ENCODE measurements at regions not wholly inside any gene's neighbourhood (a gene's known extent, or its start where the extent isn't known, plus 50 kb on each side); places are given as distances from the start of the nearest gene placed in this dataset.

DNA sequence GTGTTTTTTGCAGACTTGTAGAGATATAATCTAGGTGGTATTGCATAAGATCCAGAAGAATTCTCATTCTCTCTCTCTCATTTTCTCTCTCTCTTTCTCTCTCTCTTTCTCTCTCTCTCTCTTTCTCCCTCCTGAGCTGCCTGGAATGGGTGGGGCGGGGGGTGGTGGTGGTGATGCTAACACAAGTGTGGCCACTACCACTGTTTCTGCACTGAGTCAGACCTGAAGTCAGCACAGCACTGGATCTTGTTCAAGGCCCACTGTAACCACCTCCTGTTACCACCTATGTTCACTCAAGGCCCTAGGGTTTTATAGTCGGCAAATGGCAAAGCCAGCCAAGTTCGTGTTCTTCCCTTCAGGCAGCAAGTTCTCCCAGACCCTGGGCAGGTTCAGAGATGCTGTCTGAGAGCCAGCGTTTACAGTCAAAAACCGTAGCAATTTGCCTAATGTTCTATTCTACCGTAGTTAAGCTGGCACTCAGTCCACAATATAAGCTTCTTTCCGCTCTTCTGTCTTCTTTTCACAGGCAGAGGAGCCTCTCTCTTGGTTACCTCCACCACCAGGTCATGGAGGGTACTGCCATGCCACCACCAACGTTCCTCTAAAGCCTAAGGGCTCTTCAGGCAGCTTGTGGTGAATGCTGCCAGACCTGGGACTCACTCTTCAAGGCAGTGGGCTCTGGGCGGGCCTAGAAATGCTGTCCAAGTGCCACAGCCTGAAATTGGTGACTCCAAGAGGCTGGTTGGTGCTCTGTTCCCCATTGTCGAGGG, 235.7 kb upstream of the PRR16 start:
- TF ChIP-seq ZNF561 (CRISPR knock-in tag; conservative IDR thresholded peaks at IDR 0.05) (no peak), SRSF9 (IDR thresholded peaks at IDR 0.05; ENCODE audit: borderline replicate concordance, low read depth, low read length) (no peak), YY1 (IDR thresholded peaks at IDR 0.05; ENCODE audit: borderline replicate concordance in 1 of 3, control insufficient read depth in 1 of 3, extremely low read depth in 1 of 3, insufficient read depth in 3 of 3, insufficient read length in 1 of 3, insufficient replicate concordance in 2 of 3, low read depth in 1 of 3, low read length in 2 of 3) (no peak), RAD51 (IDR thresholded peaks at IDR 0.05; ENCODE audit: borderline replicate concordance, low read depth) (no peak), FOSL1 (tag; conservative IDR thresholded peaks at IDR 0.05) (no peak), NFE2L1 (tag; IDR thresholded peaks at IDR 0.05; ENCODE audit: borderline replicate concordance, low read depth) (no peak), FOXM1 (IDR thresholded peaks at IDR 0.05; ENCODE audit: low read depth) (no peak), FOXM1 (CRISPR knock-in tag; IDR thresholded peaks at IDR 0.05; ENCODE audit: low read depth) (no peak), PML (IDR thresholded peaks at IDR 0.05; ENCODE audit: low read length) (no peak), JUN (IDR thresholded peaks at IDR 0.05; ENCODE audit: borderline replicate concordance, low read depth, low read length) (no peak), JUN (CRISPR knock-in tag; IDR thresholded peaks at IDR 0.05; ENCODE audit: borderline replicate concordance) (no peak)
- TF ChIP-seq, protein P1, sequence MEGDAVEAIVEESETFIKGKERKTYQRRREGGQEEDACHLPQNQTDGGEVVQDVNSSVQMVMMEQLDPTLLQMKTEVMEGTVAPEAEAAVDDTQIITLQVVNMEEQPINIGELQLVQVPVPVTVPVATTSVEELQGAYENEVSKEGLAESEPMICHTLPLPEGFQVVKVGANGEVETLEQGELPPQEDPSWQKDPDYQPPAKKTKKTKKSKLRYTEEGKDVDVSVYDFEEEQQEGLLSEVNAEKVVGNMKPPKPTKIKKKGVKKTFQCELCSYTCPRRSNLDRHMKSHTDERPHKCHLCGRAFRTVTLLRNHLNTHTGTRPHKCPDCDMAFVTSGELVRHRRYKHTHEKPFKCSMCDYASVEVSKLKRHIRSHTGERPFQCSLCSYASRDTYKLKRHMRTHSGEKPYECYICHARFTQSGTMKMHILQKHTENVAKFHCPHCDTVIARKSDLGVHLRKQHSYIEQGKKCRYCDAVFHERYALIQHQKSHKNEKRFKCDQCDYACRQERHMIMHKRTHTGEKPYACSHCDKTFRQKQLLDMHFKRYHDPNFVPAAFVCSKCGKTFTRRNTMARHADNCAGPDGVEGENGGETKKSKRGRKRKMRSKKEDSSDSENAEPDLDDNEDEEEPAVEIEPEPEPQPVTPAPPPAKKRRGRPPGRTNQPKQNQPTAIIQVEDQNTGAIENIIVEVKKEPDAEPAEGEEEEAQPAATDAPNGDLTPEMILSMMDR (IDR thresholded peaks at IDR 0.05 in 2 of 3, conservative IDR thresholded peaks at IDR 0.05 in 1 of 3; ENCODE audit: insufficient read depth in 2 of 3, low read depth in 1 of 3, low read length in 3 of 3) = no peak
- TF ChIP-seq, protein P2, sequence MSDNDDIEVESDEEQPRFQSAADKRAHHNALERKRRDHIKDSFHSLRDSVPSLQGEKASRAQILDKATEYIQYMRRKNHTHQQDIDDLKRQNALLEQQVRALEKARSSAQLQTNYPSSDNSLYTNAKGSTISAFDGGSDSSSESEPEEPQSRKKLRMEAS (CRISPR knock-in tag; IDR thresholded peaks at IDR 0.05) = no peak
- TF ChIP-seq, protein P3, sequence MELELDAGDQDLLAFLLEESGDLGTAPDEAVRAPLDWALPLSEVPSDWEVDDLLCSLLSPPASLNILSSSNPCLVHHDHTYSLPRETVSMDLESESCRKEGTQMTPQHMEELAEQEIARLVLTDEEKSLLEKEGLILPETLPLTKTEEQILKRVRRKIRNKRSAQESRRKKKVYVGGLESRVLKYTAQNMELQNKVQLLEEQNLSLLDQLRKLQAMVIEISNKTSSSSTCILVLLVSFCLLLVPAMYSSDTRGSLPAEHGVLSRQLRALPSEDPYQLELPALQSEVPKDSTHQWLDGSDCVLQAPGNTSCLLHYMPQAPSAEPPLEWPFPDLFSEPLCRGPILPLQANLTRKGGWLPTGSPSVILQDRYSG (tag; conservative IDR thresholded peaks at IDR 0.05; ENCODE audit: low read depth) = no peak
- TF ChIP-seq, protein P4, sequence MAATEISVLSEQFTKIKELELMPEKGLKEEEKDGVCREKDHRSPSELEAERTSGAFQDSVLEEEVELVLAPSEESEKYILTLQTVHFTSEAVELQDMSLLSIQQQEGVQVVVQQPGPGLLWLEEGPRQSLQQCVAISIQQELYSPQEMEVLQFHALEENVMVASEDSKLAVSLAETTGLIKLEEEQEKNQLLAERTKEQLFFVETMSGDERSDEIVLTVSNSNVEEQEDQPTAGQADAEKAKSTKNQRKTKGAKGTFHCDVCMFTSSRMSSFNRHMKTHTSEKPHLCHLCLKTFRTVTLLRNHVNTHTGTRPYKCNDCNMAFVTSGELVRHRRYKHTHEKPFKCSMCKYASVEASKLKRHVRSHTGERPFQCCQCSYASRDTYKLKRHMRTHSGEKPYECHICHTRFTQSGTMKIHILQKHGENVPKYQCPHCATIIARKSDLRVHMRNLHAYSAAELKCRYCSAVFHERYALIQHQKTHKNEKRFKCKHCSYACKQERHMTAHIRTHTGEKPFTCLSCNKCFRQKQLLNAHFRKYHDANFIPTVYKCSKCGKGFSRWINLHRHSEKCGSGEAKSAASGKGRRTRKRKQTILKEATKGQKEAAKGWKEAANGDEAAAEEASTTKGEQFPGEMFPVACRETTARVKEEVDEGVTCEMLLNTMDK (IDR thresholded peaks at IDR 0.05; ENCODE audit: borderline replicate concordance, insufficient read depth, low read depth, low read length, poor library complexity, severe bottlenecking) = no peak
- TF ChIP-seq, protein P5, sequence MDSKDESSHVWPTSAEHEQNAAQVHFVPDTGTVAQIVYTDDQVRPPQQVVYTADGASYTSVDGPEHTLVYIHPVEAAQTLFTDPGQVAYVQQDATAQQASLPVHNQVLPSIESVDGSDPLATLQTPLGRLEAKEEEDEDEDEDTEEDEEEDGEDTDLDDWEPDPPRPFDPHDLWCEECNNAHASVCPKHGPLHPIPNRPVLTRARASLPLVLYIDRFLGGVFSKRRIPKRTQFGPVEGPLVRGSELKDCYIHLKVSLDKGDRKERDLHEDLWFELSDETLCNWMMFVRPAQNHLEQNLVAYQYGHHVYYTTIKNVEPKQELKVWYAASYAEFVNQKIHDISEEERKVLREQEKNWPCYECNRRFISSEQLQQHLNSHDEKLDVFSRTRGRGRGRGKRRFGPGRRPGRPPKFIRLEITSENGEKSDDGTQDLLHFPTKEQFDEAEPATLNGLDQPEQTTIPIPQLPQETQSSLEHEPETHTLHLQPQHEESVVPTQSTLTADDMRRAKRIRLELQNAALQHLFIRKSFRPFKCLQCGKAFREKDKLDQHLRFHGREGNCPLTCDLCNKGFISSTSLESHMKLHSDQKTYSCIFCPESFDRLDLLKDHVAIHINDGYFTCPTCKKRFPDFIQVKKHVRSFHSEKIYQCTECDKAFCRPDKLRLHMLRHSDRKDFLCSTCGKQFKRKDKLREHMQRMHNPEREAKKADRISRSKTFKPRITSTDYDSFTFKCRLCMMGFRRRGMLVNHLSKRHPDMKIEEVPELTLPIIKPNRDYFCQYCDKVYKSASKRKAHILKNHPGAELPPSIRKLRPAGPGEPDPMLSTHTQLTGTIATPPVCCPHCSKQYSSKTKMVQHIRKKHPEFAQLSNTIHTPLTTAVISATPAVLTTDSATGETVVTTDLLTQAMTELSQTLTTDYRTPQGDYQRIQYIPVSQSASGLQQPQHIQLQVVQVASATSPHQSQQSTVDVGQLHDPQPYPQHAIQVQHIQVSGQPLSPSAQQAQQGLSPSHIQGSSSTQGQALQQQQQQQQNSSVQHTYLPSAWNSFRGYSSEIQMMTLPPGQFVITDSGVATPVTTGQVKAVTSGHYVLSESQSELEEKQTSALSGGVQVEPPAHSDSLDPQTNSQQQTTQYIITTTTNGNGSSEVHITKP (IDR thresholded peaks at IDR 0.05; ENCODE audit: partially characterized antibody) = no peak

Data from K562 (cell line).